Glutamatergic neuron (in vitro differentiated cells): ENCODE measurements at regions not wholly inside any gene's neighbourhood (a gene's known extent, or its start where the extent isn't known, plus 50 kb on each side); places are given as distances from the start of the nearest gene placed in this dataset.

Source experiments
- DNase-seq: peaks from one replicate; pipeline ENCODE4 v3.0.0; 2022
- H3K27ac Mint-ChIP-seq: one replicate; pipeline ENCODE4 v1.8.0; 2020; ENCODE audit warnings: mild to moderate bottlenecking, mixed read lengths, inconsistent platforms; ENCODE audit not compliant: unreplicated experiment
- H3K27me3 Mint-ChIP-seq: one replicate; pipeline ENCODE4 v1.8.0; 2020; ENCODE audit warnings: mild to moderate bottlenecking, moderate library complexity, mixed read lengths, inconsistent platforms; ENCODE audit not compliant: unreplicated experiment
- H3K36me3 Mint-ChIP-seq: one replicate; pipeline ENCODE4 v1.8.0; 2020; ENCODE audit warnings: mild to moderate bottlenecking, mixed read lengths, inconsistent platforms; ENCODE audit not compliant: unreplicated experiment
- H3K4me1 Mint-ChIP-seq: one replicate; pipeline ENCODE4 v1.8.0; 2020; ENCODE audit warnings: mild to moderate bottlenecking, low read depth, mixed read lengths, inconsistent platforms; ENCODE audit not compliant: unreplicated experiment
- H3K4me3 Mint-ChIP-seq: one replicate; pipeline ENCODE4 v1.8.0; 2020; ENCODE audit warnings: mild to moderate bottlenecking, mixed read lengths, inconsistent platforms; ENCODE audit not compliant: unreplicated experiment
- H3K9me3 Mint-ChIP-seq: one replicate; pipeline ENCODE4 v1.8.0; 2020; ENCODE audit warnings: mild to moderate bottlenecking, moderate library complexity, mixed read lengths, inconsistent platforms; ENCODE audit not compliant: unreplicated experiment
- TF ChIP-seq, protein P1 (sequence below): fragments of 200-600 bp; sonication (generic); IDR thresholded peaks from one replicate; pipeline ENCODE4 v1.5.0; 2021; ENCODE audit not compliant: partially characterized antibody, unreplicated experiment

DNA sequence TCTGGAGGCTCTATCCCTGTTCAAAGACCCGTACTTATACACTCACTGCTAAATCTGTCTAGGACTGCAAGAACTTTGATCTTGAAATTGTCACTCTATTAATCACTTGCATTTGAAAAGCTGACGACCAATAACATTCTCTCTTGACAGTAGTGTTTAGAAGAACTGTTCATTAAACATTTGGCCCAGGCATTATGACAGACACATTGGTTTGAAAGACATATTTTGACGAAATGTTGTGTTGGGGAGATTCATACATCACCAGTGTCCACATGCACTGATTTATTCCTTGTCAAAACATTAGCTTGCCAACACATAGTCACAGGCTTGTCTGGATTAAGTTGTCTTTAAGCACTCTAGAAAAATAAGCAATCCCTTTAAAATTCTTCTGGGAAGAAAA, 951.3 kb downstream of the ADGRL2 start:
- TF ChIP-seq, protein P1, sequence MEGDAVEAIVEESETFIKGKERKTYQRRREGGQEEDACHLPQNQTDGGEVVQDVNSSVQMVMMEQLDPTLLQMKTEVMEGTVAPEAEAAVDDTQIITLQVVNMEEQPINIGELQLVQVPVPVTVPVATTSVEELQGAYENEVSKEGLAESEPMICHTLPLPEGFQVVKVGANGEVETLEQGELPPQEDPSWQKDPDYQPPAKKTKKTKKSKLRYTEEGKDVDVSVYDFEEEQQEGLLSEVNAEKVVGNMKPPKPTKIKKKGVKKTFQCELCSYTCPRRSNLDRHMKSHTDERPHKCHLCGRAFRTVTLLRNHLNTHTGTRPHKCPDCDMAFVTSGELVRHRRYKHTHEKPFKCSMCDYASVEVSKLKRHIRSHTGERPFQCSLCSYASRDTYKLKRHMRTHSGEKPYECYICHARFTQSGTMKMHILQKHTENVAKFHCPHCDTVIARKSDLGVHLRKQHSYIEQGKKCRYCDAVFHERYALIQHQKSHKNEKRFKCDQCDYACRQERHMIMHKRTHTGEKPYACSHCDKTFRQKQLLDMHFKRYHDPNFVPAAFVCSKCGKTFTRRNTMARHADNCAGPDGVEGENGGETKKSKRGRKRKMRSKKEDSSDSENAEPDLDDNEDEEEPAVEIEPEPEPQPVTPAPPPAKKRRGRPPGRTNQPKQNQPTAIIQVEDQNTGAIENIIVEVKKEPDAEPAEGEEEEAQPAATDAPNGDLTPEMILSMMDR: no peak
- no peak overlapping the region for H3K4me3 Mint-ChIP-seq
- no peaks in the 10 kb centered on the region for H3K27me3 Mint-ChIP-seq
- no peaks in the 10 kb centered on the region for H3K36me3 Mint-ChIP-seq
- H3K4me1 Mint-ChIP-seq: no peaks in the 10 kb centered on the region
- H3K27ac Mint-ChIP-seq: no peak overlapping the region
- no peaks in the 10 kb centered on the region for H3K9me3 Mint-ChIP-seq
- no peak for DNase-seq

DNA sequence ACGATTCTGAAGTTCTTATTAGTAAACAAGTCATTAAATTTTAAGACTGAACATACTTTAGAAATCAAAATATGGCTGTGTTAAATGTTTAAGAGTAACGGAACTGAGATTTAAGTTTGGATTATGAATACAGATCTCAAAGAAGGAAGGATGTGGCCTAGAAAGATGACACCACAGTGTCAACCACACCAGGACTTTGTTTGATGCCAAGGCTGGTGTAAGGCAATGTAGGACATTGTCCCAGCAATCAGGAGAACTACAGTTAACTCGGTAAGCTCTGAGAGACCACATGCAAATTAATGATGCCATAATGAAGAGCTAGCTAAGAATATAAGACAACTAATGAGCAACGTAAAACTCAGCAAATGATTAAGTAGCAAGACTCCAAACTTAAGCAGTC, 932.9 kb downstream of the ADGRL2 start:
- Mint-ChIP-seq H3K4me3 (no peak overlapping the region), H3K4me1 (no peaks in the 10 kb centered on the region), H3K27me3 (no peaks in the 10 kb centered on the region), H3K9me3 (no peaks in the 10 kb centered on the region), H3K36me3 (peaks cover 17% of the 10 kb centered on the region), H3K27ac (no peak overlapping the region)
- TF ChIP-seq, protein P1: no peak
- DNase-seq: no peak

DNA sequence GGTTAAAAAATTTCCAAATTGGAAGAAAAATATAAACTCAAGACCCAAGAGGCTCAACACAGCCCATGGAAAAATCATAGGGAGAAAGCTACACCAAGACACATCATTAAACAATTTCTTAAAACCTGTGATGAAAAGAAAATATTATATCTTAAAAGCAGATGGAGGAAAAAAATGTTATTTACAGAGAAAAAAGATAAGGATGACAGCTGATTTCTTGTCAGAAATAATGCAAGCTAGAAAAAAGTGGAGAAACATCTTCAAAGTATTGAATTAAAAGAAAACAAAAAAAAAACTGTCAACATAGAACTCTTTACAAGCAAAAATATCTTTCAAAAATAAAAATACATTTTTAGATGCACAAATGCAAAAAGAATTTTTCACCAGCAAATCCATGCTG, 930.5 kb downstream of the ADGRL2 start:
- Mint-ChIP-seq H3K9me3 (no peaks in the 10 kb centered on the region), H3K4me1 (no peaks in the 10 kb centered on the region), H3K36me3 (peaks cover 17% of the 10 kb centered on the region), H3K4me3 (no peak overlapping the region), H3K27ac (no peak overlapping the region), H3K27me3 (no peaks in the 10 kb centered on the region)
- TF ChIP-seq, protein P1: no peak
- DNase-seq: no peak

DNA sequence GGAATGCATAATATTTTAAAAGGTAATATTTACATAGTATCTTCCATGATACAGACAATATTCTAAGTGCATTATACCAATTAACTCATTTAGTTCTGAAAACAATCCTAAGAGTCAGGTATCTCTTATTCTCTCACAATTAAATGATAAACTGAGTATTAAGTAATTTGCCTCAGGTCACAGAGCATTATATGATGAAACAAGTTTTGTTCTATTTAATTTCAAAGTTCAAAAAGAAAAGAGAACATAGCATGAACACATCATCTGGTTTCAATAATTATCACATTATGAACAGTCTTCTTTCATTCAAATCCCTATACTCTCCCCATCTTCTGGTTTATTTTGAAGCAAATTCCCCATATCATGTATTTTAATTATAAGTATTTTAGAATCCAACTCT, 927.5 kb downstream of the ADGRL2 start:
- TF ChIP-seq, protein P1: no peak
- no peak overlapping the region for H3K27ac Mint-ChIP-seq
- no peaks in the 10 kb centered on the region for H3K27me3 Mint-ChIP-seq
- DNase-seq: no peak
- no peaks in the 10 kb centered on the region for H3K9me3 Mint-ChIP-seq
- H3K4me3 Mint-ChIP-seq: no peak overlapping the region
- H3K4me1 Mint-ChIP-seq: no peaks in the 10 kb centered on the region
- H3K36me3 Mint-ChIP-seq: peaks cover 17% of the 10 kb centered on the region

DNA sequence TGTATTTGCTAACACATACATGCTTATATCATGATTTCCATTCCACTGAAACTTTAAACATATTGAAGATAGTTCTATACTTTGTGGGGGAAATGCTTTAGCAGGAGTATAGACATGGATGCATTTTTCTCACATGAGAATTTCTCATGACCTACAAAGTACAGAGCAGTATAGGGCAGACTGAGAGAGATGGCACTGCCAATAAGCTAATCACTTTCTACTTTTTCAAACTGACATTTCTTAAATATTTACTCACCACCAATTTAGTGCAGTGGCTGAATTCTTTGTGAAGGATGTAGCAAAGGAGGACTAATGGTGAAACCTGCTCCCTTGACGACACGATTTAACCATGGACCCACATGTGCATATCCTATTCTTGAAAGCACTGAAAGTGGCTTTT, 923.5 kb downstream of the ADGRL2 start:
- H3K4me1 Mint-ChIP-seq: no peaks in the 10 kb centered on the region
- H3K4me3 Mint-ChIP-seq: no peak overlapping the region
- TF ChIP-seq, protein P1: no peak
- no peak for DNase-seq
- H3K36me3 Mint-ChIP-seq: no peaks in the 10 kb centered on the region
- H3K27me3 Mint-ChIP-seq: no peaks in the 10 kb centered on the region
- H3K27ac Mint-ChIP-seq: no peak overlapping the region
- no peaks in the 10 kb centered on the region for H3K9me3 Mint-ChIP-seq
